ENCODE measurements at regions not wholly inside any gene's neighbourhood (a gene's known extent, or its start where the extent isn't known, plus 50 kb on each side); places are given as distances from the start of the nearest gene placed in this dataset.

DNA sequence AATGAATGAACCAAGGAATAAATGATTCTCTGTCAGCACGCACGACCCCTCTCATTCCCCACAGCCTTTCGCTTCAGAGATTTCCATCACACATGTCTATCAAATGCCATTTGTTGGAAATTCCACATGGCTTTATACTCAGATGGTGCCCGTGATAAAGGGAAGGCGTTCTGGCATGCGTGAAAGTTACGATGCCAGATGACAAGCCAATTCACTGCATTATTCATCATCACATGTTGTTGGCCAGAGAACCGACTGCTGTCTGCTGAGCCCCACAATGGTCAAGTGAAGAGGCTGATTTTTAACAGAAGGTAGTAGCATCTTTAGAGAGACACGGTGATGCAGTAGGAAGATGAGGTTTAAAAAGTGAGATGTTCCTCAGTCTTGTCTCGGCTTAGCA, 74.1 kb upstream of the FRMD4B start:
- TF ChIP-seq, protein P1, sequence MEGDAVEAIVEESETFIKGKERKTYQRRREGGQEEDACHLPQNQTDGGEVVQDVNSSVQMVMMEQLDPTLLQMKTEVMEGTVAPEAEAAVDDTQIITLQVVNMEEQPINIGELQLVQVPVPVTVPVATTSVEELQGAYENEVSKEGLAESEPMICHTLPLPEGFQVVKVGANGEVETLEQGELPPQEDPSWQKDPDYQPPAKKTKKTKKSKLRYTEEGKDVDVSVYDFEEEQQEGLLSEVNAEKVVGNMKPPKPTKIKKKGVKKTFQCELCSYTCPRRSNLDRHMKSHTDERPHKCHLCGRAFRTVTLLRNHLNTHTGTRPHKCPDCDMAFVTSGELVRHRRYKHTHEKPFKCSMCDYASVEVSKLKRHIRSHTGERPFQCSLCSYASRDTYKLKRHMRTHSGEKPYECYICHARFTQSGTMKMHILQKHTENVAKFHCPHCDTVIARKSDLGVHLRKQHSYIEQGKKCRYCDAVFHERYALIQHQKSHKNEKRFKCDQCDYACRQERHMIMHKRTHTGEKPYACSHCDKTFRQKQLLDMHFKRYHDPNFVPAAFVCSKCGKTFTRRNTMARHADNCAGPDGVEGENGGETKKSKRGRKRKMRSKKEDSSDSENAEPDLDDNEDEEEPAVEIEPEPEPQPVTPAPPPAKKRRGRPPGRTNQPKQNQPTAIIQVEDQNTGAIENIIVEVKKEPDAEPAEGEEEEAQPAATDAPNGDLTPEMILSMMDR (IDR thresholded peaks at IDR 0.05): no peak
- TF ChIP-seq EP300 (IDR thresholded peaks at IDR 0.05): no peak
- no peak for TF ChIP-seq POLR2A (IDR thresholded peaks at IDR 0.05)
